ENCODE measurements at regions not wholly inside any gene's neighbourhood (a gene's known extent, or its start where the extent isn't known, plus 50 kb on each side); places are given as distances from the start of the nearest gene placed in this dataset.

- no peak overlapping the region for H3K27ac ChIP-seq
- no peak for DNase-seq (ENCODE audit: low spot score in 2 of 2)
- no peaks in the 10 kb centered on the region for H3K4me1 ChIP-seq
- TF ChIP-seq CTCF (IDR thresholded peaks at IDR 0.05): no peak
- H3K4me3 ChIP-seq: no peak overlapping the region
- H3K9me3 ChIP-seq: no peaks in the 10 kb centered on the region
- H3K36me3 ChIP-seq: no peaks in the 10 kb centered on the region
- no peaks in the 10 kb centered on the region for H3K27me3 ChIP-seq
- intact Hi-C loops (cut with DNase I): no loop called here
Observed at GRCh38 chr3:102336130-102336529, 98.7 kb upstream of the ZPLD1 start.

- Histone ChIP-seq H3K9me3 (no peaks in the 10 kb centered on the region), H3K4me1 (no peaks in the 10 kb centered on the region), H3K36me3 (no peaks in the 10 kb centered on the region), H3K27me3 (no peaks in the 10 kb centered on the region), H3K27ac (no peak overlapping the region), H3K4me3 (no peak overlapping the region)
- DNase-seq (ENCODE audit: low spot score in 2 of 2): no peak
- no peak for TF ChIP-seq CTCF (IDR thresholded peaks at IDR 0.05)
- intact Hi-C loops (cut with DNase I): no loop called here
Observed at GRCh38 chr3:102339671-102340070, 95.1 kb upstream of the ZPLD1 start.

GRCh38 chr3:102346897-102347296 lies 87.9 kb upstream of the ZPLD1 start:
- no peak for TF ChIP-seq CTCF (IDR thresholded peaks at IDR 0.05)
- no peak for DNase-seq (ENCODE audit: low spot score in 2 of 2)
- no peaks in the 10 kb centered on the region for H3K36me3 ChIP-seq
- intact Hi-C loops (cut with DNase I): no loop called here
- no peaks in the 10 kb centered on the region for H3K4me1 ChIP-seq
- H3K27me3 ChIP-seq: no peaks in the 10 kb centered on the region
- no peak overlapping the region for H3K4me3 ChIP-seq
- H3K9me3 ChIP-seq: no peaks in the 10 kb centered on the region
- no peak overlapping the region for H3K27ac ChIP-seq

GRCh38 chr3:102348904-102349303 lies 85.9 kb upstream of the ZPLD1 start:
- intact Hi-C loops (cut with DNase I): no loop called here
- H3K36me3 ChIP-seq: no peaks in the 10 kb centered on the region
- no peak overlapping the region for H3K4me3 ChIP-seq
- no peak for DNase-seq (ENCODE audit: low spot score in 2 of 2)
- no peaks in the 10 kb centered on the region for H3K4me1 ChIP-seq
- H3K27me3 ChIP-seq: no peaks in the 10 kb centered on the region
- no peak for TF ChIP-seq CTCF (IDR thresholded peaks at IDR 0.05)
- no peaks in the 10 kb centered on the region for H3K9me3 ChIP-seq
- no peak overlapping the region for H3K27ac ChIP-seq

GRCh38 chr3:102353148-102353547 lies 81.7 kb upstream of the ZPLD1 start:
- no peak for DNase-seq (ENCODE audit: low spot score in 2 of 2)
- Histone ChIP-seq H3K9me3 (no peaks in the 10 kb centered on the region), H3K36me3 (no peaks in the 10 kb centered on the region), H3K27ac (no peak overlapping the region), H3K4me3 (no peak overlapping the region), H3K4me1 (no peaks in the 10 kb centered on the region), H3K27me3 (no peaks in the 10 kb centered on the region)
- intact Hi-C loops (cut with DNase I): no loop called here
- no peak for TF ChIP-seq CTCF (IDR thresholded peaks at IDR 0.05)

- DNase-seq (ENCODE audit: low spot score in 2 of 2): no peak
- no peak overlapping the region for H3K27ac ChIP-seq
- intact Hi-C loops (cut with DNase I): no loop called here
- H3K27me3 ChIP-seq: no peaks in the 10 kb centered on the region
- H3K36me3 ChIP-seq: no peaks in the 10 kb centered on the region
- H3K4me3 ChIP-seq: no peak overlapping the region
- no peaks in the 10 kb centered on the region for H3K9me3 ChIP-seq
- no peaks in the 10 kb centered on the region for H3K4me1 ChIP-seq
- no peak for TF ChIP-seq CTCF (IDR thresholded peaks at IDR 0.05)
Observed at GRCh38 chr3:102353805-102354204, 81.0 kb upstream of the ZPLD1 start.

All from ascending aorta (tissue), 2 donors.